ENCODE measurements at regions not wholly inside any gene's neighbourhood (a gene's known extent, or its start where the extent isn't known, plus 50 kb on each side); places are given as distances from the start of the nearest gene placed in this dataset.

DNA sequence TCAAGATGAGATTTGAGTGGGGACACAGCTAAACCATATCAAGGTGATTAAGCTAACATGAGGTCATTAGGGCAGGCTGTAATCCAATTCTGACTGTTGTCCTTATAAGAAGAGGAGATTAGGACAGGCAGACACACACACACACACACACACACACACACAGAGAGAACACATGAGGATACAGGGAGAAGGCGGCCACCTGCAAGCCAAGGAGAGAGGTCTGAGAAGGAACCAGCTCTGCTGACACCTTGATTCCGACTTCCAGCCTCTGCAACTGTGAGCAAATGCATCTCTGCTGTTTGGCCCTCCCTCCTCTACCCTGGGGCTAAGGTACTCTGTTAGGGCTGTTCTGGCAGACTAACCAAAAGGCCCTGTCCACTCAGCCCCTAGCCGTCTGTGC is 112.5 kb upstream of the GSC start:
- no peak for DNase-seq (ENCODE audit: unreplicated experiment)
- ChIA-PET POLR2A (no interaction called here), CTCF (no interaction called here)
- Mint-ChIP-seq H3K9me3 (ENCODE audit: unreplicated experiment) (no peaks in the 10 kb centered on the region), H3K4me3 (ENCODE audit: unreplicated experiment) (no peak overlapping the region), H3K4me1 (ENCODE audit: insufficient read depth, unreplicated experiment) (no peaks in the 10 kb centered on the region), H3K27ac (ENCODE audit: low read depth, unreplicated experiment) (no peak overlapping the region), H3K36me3 (ENCODE audit: insufficient read depth, unreplicated experiment) (no peaks in the 10 kb centered on the region), H3K27me3 (ENCODE audit: insufficient read depth, unreplicated experiment) (peaks cover 19% of the 10 kb centered on the region)
- BruUV-seq (replicated peaks) = no TSS peak
- no peak for TF ChIP-seq CTCF (IDR thresholded peaks at IDR 0.05; ENCODE audit: unreplicated experiment)
- intact Hi-C loops (cut with micrococcal nuclease) = no loop called here

DNA sequence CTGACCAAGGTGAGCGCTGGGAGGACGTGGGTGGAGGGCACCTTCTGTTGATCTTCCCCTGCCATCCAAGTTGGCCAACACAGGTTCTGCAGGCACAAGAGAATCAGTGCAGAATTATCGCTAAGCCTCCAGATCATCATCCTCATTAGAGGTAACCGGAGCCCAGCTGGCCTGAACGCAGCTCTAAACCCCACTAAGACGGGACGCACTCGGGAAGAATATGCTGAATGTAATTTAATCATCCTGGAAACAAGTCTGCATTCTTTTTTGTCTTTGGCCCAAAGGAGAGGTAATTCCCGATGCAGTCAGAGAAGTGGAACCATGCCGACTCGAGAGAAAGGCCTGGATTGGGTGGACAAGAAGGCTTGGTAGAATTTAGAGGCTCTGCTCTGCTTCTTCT is 111.0 kb upstream of the GSC start:
- no peaks in the 10 kb centered on the region for H3K9me3 Mint-ChIP-seq (ENCODE audit: unreplicated experiment)
- TF ChIP-seq CTCF (IDR thresholded peaks at IDR 0.05; ENCODE audit: unreplicated experiment) = no peak
- no peak overlapping the region for H3K4me3 Mint-ChIP-seq (ENCODE audit: unreplicated experiment)
- intact Hi-C loops (cut with micrococcal nuclease) = no loop called here
- no peaks in the 10 kb centered on the region for H3K4me1 Mint-ChIP-seq (ENCODE audit: insufficient read depth, unreplicated experiment)
- no peak overlapping the region for H3K27ac Mint-ChIP-seq (ENCODE audit: low read depth, unreplicated experiment)
- H3K36me3 Mint-ChIP-seq (ENCODE audit: insufficient read depth, unreplicated experiment) = no peaks in the 10 kb centered on the region
- ChIA-PET CTCF (no interaction called here), POLR2A (no interaction called here)
- H3K27me3 Mint-ChIP-seq (ENCODE audit: insufficient read depth, unreplicated experiment) = peaks cover 33% of the 10 kb centered on the region
- no TSS peak for BruUV-seq (replicated peaks)
- DNase-seq (ENCODE audit: unreplicated experiment) = no peak

GRCh38 chr14:94880106-94880505 is 110.2 kb upstream of the GSC start:
- ChIA-PET POLR2A (no interaction called here), CTCF (interaction anchor here (0.7 kb wide), 1 partner anchor 135 kb away, joined by 4 read pairs; no protein-coding TSS in a partner anchor)
- BruUV-seq (replicated peaks) = no TSS peak
- Mint-ChIP-seq H3K9me3 (ENCODE audit: unreplicated experiment) (no peaks in the 10 kb centered on the region), H3K4me3 (ENCODE audit: unreplicated experiment) (no peak overlapping the region), H3K27me3 (ENCODE audit: insufficient read depth, unreplicated experiment) (peaks cover 33% of the 10 kb centered on the region), H3K27ac (ENCODE audit: low read depth, unreplicated experiment) (no peak overlapping the region), H3K4me1 (ENCODE audit: insufficient read depth, unreplicated experiment) (no peaks in the 10 kb centered on the region), H3K36me3 (ENCODE audit: insufficient read depth, unreplicated experiment) (no peaks in the 10 kb centered on the region)
- intact Hi-C loops (cut with micrococcal nuclease) = no loop called here
- DNase-seq (ENCODE audit: unreplicated experiment) = no peak
- TF ChIP-seq CTCF (IDR thresholded peaks at IDR 0.05; ENCODE audit: unreplicated experiment) = no peak

DNA sequence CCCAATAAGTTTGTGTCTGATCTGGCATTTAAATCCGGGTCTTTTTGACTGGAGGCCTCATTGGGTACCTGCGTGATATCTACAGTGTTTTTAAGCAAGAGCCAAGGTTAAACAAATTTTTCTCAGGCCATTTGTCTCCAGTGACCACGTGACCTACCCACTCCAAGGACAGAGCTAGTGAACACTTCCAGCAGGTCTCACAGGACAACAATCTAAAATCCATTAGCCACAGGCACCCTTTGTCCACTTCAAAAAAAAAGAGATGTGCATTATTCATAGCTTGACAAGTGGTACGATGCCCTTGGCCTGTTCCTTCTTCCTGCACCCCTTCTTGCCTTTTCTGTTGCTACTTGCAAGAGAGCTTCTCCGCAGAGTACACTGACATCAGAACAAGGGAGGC is 109.6 kb upstream of the GSC start:
- no TSS peak for BruUV-seq (replicated peaks)
- Mint-ChIP-seq H3K36me3 (ENCODE audit: insufficient read depth, unreplicated experiment) (no peaks in the 10 kb centered on the region), H3K4me1 (ENCODE audit: insufficient read depth, unreplicated experiment) (no peaks in the 10 kb centered on the region), H3K4me3 (ENCODE audit: unreplicated experiment) (no peak overlapping the region), H3K27me3 (ENCODE audit: insufficient read depth, unreplicated experiment) (peaks cover 34% of the 10 kb centered on the region), H3K9me3 (ENCODE audit: unreplicated experiment) (no peaks in the 10 kb centered on the region), H3K27ac (ENCODE audit: low read depth, unreplicated experiment) (no peak overlapping the region)
- CTCF ChIA-PET = interaction anchor here (0.7 kb wide), 1 partner anchor 136 kb away, joined by 4 read pairs; no protein-coding TSS in a partner anchor
- TF ChIP-seq CTCF (IDR thresholded peaks at IDR 0.05; ENCODE audit: unreplicated experiment) = no peak
- POLR2A ChIA-PET = no interaction called here
- intact Hi-C loops (cut with micrococcal nuclease) = no loop called here
- DNase-seq (ENCODE audit: unreplicated experiment) = no peak
